GM12891 (cell line): ENCODE measurements at regions not wholly inside any gene's neighbourhood (a gene's known extent, or its start where the extent isn't known, plus 50 kb on each side); places are given as distances from the start of the nearest gene placed in this dataset.

Experiments used
- DNase-seq: peaks from one replicate; pipeline ENCODE4 v3.0.0; 2011; ENCODE audit warnings: low spot score; ENCODE audit not compliant: insufficient read length
- FAIRE-seq: peaks from 2 replicates; lab custom pipeline; 2011; peaks lifted over from hg19 to GRCh38; lab: Jason Lieb, UNC
- PAX5 ChIP-seq: IDR thresholded peaks from 2 replicates; pipeline ENCODE4 v1.6.1; 2011; ENCODE audit warnings: low read length, moderate library complexity, mild to moderate bottlenecking; ENCODE audit not compliant: insufficient read depth, severe bottlenecking
- POLR2A ChIP-seq: IDR thresholded peaks from 2 replicates; pipeline ENCODE4 v1.6.1; 2011; ENCODE audit warnings: low read depth, low read length, control low read depth
- POLR2AphosphoS5 ChIP-seq: IDR thresholded peaks from 2 replicates; pipeline ENCODE4 v1.6.1; 2011; ENCODE audit warnings: low read depth, low read length, control low read depth
- POU2F2 ChIP-seq: IDR thresholded peaks from 2 replicates; pipeline ENCODE4 v1.6.1; 2011; ENCODE audit warnings: low read depth, mild to moderate bottlenecking, control low read depth, low read length, moderate library complexity
- SPI1 ChIP-seq: IDR thresholded peaks from 2 replicates; pipeline ENCODE4 v1.6.1; 2011; ENCODE audit warnings: low read depth, low read length, control low read depth
- TAF1 ChIP-seq: IDR thresholded peaks from 2 replicates; pipeline ENCODE4 v1.6.1; 2011; ENCODE audit warnings: low read depth, low read length, control low read depth

GRCh38 chr1:69157046-69157756 is 410.5 kb upstream of the LRRC7 start:
- FAIRE-seq, result no peak
- DNase-seq, result no peak
- TF ChIP-seq TAF1, result no peak
- no peak for TF ChIP-seq PAX5
- no peak for TF ChIP-seq SPI1
- no peak for TF ChIP-seq POU2F2
- TF ChIP-seq POLR2AphosphoS5, result no peak
- TF ChIP-seq POLR2A, result no peak

GRCh38 chr1:69163241-69163640 is 404.5 kb upstream of the LRRC7 start:
- DNase-seq, result no peak
- FAIRE-seq, result no peak
- TF ChIP-seq POLR2A (no peak), POLR2AphosphoS5 (no peak), PAX5 (no peak), POU2F2 (no peak), SPI1 (no peak), TAF1 (no peak)

- DNase-seq (no peak), FAIRE-seq (no peak)
- TF ChIP-seq POU2F2 (no peak), POLR2AphosphoS5 (no peak), SPI1 (no peak), POLR2A (no peak), PAX5 (no peak), TAF1 (no peak)
Observed at GRCh38 chr1:69163779-69164178, 403.9 kb upstream of the LRRC7 start.

- FAIRE-seq (no peak), DNase-seq (no peak)
- no peak for TF ChIP-seq POLR2AphosphoS5
- TF ChIP-seq PAX5, result no peak
- TF ChIP-seq POU2F2, result no peak
- no peak for TF ChIP-seq POLR2A
- TF ChIP-seq SPI1, result no peak
- no peak for TF ChIP-seq TAF1
Observed at GRCh38 chr1:69167876-69168275, 399.8 kb upstream of the LRRC7 start.

- FAIRE-seq, result no peak
- no peak for TF ChIP-seq POU2F2
- no peak for DNase-seq
Observed at GRCh38 chr1:69171248-69171647, 396.5 kb upstream of the LRRC7 start.

- peak; percentile 79 for TF ChIP-seq SPI1
- no peak for TF ChIP-seq POLR2AphosphoS5
- FAIRE-seq, result no peak
Observed at GRCh38 chr1:69172003-69173000, 395.4 kb upstream of the LRRC7 start.

GRCh38 chr1:69175053-69175452 is 392.7 kb upstream of the LRRC7 start:
- TF ChIP-seq POLR2A (no peak), TAF1 (no peak), POU2F2 (no peak), PAX5 (no peak)
- DNase-seq (no peak), FAIRE-seq (no peak)

More at GRCh38 chr1:69172003-69173000, 395.4 kb upstream of the LRRC7 start:
- no peak for DNase-seq

- no peak for TF ChIP-seq POU2F2
- TF ChIP-seq POLR2A, result no peak
- TF ChIP-seq TAF1, result no peak
- TF ChIP-seq SPI1, result no peak
- TF ChIP-seq PAX5, result no peak
- no peak for TF ChIP-seq POLR2AphosphoS5
- DNase-seq (no peak), FAIRE-seq (no peak)
Observed at GRCh38 chr1:69180358-69180757, 387.4 kb upstream of the LRRC7 start.

- FAIRE-seq, result no peak
- TF ChIP-seq TAF1 (no peak), POLR2AphosphoS5 (no peak), POU2F2 (no peak), PAX5 (no peak), POLR2A (no peak), SPI1 (no peak)
Observed at GRCh38 chr1:69185378-69185777, 382.3 kb upstream of the LRRC7 start.

GRCh38 chr1:69191335-69191734 is 376.4 kb upstream of the LRRC7 start:
- no peak for DNase-seq
- no peak for FAIRE-seq
- TF ChIP-seq POLR2AphosphoS5, result no peak
- no peak for TF ChIP-seq POU2F2
- TF ChIP-seq PAX5, result no peak
- no peak for TF ChIP-seq SPI1
- TF ChIP-seq TAF1, result no peak
- TF ChIP-seq POLR2A, result no peak

More at GRCh38 chr1:69185378-69185777, 382.3 kb upstream of the LRRC7 start:
- DNase-seq, result no peak
